IMR-90 (cell line): ENCODE measurements at regions not wholly inside any gene's neighbourhood (a gene's known extent, or its start where the extent isn't known, plus 50 kb on each side); places are given as distances from the start of the nearest gene placed in this dataset.

Experiments
- ATAC-seq: fragments of 200-7000 bp; cut with Tn5 transposase; 2 replicates; pipeline ENCODE4 v1.9.1; 2020; ENCODE audit warnings: low read depth, mild to moderate bottlenecking, moderate library complexity
- BruUV-seq: library from RNA; stranded (reverse); fragments of 400-500 nt; replicated peaks from 2 replicates; lab custom pipeline; 2021; lab: Mats Ljungman, UMichigan
- CTCF ChIA-PET: fragments of 300-600 bp; formaldehyde crosslinking; extraction: SDS; loops from one replicate; lab custom pipeline; 2021; ENCODE audit warnings: antibody characterized with exemption; lab: Yijun Ruan, JAX
- POLR2A ChIA-PET: fragments of 300-600 bp; sonication (Branson Sonifier 250); formaldehyde crosslinking; loops from one replicate; lab custom pipeline; 2022; ENCODE audit warnings: antibody characterized with exemption; ENCODE audit not compliant: unreplicated experiment; lab: Charles Lee
- DNase-seq: peaks from one replicate; pipeline ENCODE4 v3.0.0; 2013
- H2AFZ ChIP-seq: replicated peaks from 2 replicates; pipeline ENCODE3; 2013; ENCODE audit warnings: low read length, mild to moderate bottlenecking; ENCODE audit not compliant: poor library complexity
- H2AK5ac ChIP-seq: 2 replicates; pipeline ENCODE4 v1.6.1; 2013; ENCODE audit warnings: low read depth, low read length, inconsistent platforms
- H2AK9ac ChIP-seq: replicated peaks from 2 replicates; pipeline ENCODE3; 2013; ENCODE audit warnings: mild to moderate bottlenecking, low read depth, low read length, moderate library complexity; ENCODE audit not compliant: poor library complexity
- H2BK120ac ChIP-seq: 2 replicates; pipeline ENCODE4 v1.6.1; 2013; ENCODE audit warnings: low read depth, low read length, inconsistent platforms
- H2BK15ac ChIP-seq: 3 replicates; pipeline ENCODE4 v1.6.1; 2013; ENCODE audit warnings: low read depth, low read length, inconsistent platforms
- H2BK20ac ChIP-seq: 2 replicates; pipeline ENCODE4 v1.6.1; 2013; ENCODE audit warnings: low read depth, mild to moderate bottlenecking, inconsistent platforms, low read length, moderate library complexity
- H2BK5ac ChIP-seq: 2 replicates; pipeline ENCODE4 v1.6.1; 2013; ENCODE audit warnings: mild to moderate bottlenecking, low read depth, low read length, inconsistent platforms; ENCODE audit not compliant: poor library complexity, severe bottlenecking
- H3K14ac ChIP-seq: replicated peaks from 2 replicates; pipeline ENCODE4 v1.6.1; 2013; ENCODE audit warnings: low read depth, low read length, inconsistent platforms
- H3K18ac ChIP-seq: 2 replicates; pipeline ENCODE4 v1.6.1; 2013; ENCODE audit warnings: low read depth, low read length, control low read depth
- H3K23ac ChIP-seq: 2 replicates; pipeline ENCODE4 v1.6.1; 2013; ENCODE audit warnings: low read depth, low read length, inconsistent platforms
- H3K27ac ChIP-seq: 2 replicates; pipeline ENCODE4 v1.5.1; 2013; ENCODE audit warnings: mild to moderate bottlenecking, control low read depth, low read length; ENCODE audit not compliant: insufficient read depth
- H3K27me3 ChIP-seq: 2 replicates; pipeline ENCODE4 v1.6.1; 2013; ENCODE audit warnings: low read length; ENCODE audit not compliant: control insufficient read depth, insufficient read depth
- H3K36me3 ChIP-seq: 2 replicates; pipeline ENCODE4 v1.6.1; 2013; ENCODE audit warnings: low read length, mixed read lengths; ENCODE audit not compliant: control insufficient read depth, insufficient read depth
- H3K4ac ChIP-seq: 2 replicates; pipeline ENCODE4 v1.6.1; 2013; ENCODE audit warnings: low read depth, low read length, inconsistent platforms
- H3K4me1 ChIP-seq: 2 replicates; pipeline ENCODE4 v1.6.1; 2013; ENCODE audit warnings: low read length, mixed read lengths; ENCODE audit not compliant: control insufficient read depth, insufficient read depth
- H3K4me2 ChIP-seq: 2 replicates; pipeline ENCODE4 v1.6.1; 2013; ENCODE audit warnings: low read depth, mild to moderate bottlenecking, control low read depth, low read length, moderate library complexity
- H3K4me3 ChIP-seq: 2 replicates; pipeline ENCODE4 v1.5.1; 2013; ENCODE audit warnings: low read depth, mild to moderate bottlenecking, control low read depth, low read length, moderate library complexity; ENCODE audit not compliant: insufficient read depth
- H3K56ac ChIP-seq: 2 replicates; pipeline ENCODE4 v1.6.1; 2013; ENCODE audit warnings: low read length, inconsistent platforms; ENCODE audit not compliant: insufficient read depth; ENCODE audit errors: extremely low read depth
- H3K79me1 ChIP-seq, 2 experiments: 2 replicates each; pipeline ENCODE4 v1.6.1; 2013; ENCODE audit warnings: low read length in 2 of 2, inconsistent platforms in 1 of 2, low read depth in 1 of 2
- H3K9ac ChIP-seq: 2 replicates; pipeline ENCODE4 v1.6.1; 2013; ENCODE audit warnings: low read depth, low read length, control low read depth
- H3K9me1 ChIP-seq: 2 replicates; pipeline ENCODE4 v1.6.1; 2013; ENCODE audit warnings: low read length, inconsistent platforms; ENCODE audit not compliant: insufficient read depth
- H3K9me3 ChIP-seq: 2 replicates; pipeline ENCODE4 v1.6.1; 2013; ENCODE audit warnings: low read length; ENCODE audit not compliant: control insufficient read depth, insufficient read depth
- H4K20me1 ChIP-seq: 2 replicates; pipeline ENCODE4 v1.6.1; 2013; ENCODE audit warnings: low read length, inconsistent platforms; ENCODE audit not compliant: insufficient read depth
- H4K5ac ChIP-seq: 2 replicates; pipeline ENCODE4 v1.6.1; 2013; ENCODE audit warnings: mild to moderate bottlenecking, low read depth, low read length, control low read depth
- H4K8ac ChIP-seq, 2 experiments: 2 replicates each; pipeline ENCODE4 v1.6.1; 2013; ENCODE audit warnings: low read depth in 2 of 2, low read length in 2 of 2, control low read depth in 1 of 2, inconsistent platforms in 1 of 2
- H4K91ac ChIP-seq: 2 replicates; pipeline ENCODE4 v1.6.1; 2013; ENCODE audit warnings: low read depth, low read length, inconsistent platforms; ENCODE audit not compliant: insufficient read depth
- BHLHE40 ChIP-seq: fragments of 150-350 bp; IDR thresholded peaks from 2 replicates; pipeline ENCODE4 v1.6.1; 2016; ENCODE audit warnings: mild to moderate bottlenecking, low read depth, low read length
- CEBPB ChIP-seq: IDR thresholded peaks from 2 replicates; pipeline ENCODE4 v1.6.1; 2012; ENCODE audit warnings: low read depth, low read length, improper control_type of control experiment
- ELK1 ChIP-seq: fragments of 150-350 bp; IDR thresholded peaks from 2 replicates; pipeline ENCODE4 v1.6.1; 2016; ENCODE audit warnings: low read depth, mild to moderate bottlenecking, low read length, moderate library complexity, borderline replicate concordance
- MAFK ChIP-seq: IDR thresholded peaks from 2 replicates; pipeline ENCODE4 v1.6.1; 2012; ENCODE audit warnings: low read depth, low read length, improper control_type of control experiment
- MAZ ChIP-seq: IDR thresholded peaks from 2 replicates; pipeline ENCODE4 v1.6.1; 2012; ENCODE audit warnings: low read depth, mild to moderate bottlenecking, low read length, improper control_type of control experiment, moderate library complexity, borderline replicate concordance
- NFE2L2 ChIP-seq: fragments of 150-350 bp; IDR thresholded peaks from 2 replicates; pipeline ENCODE4 v1.6.1; 2016; ENCODE audit warnings: low read depth, mild to moderate bottlenecking, low read length
- RFX5 ChIP-seq: IDR thresholded peaks from 2 replicates; pipeline ENCODE4 v1.8.0; 2012; ENCODE audit warnings: low read depth, mild to moderate bottlenecking, low read length, moderate library complexity
- USF2 ChIP-seq: fragments of 150-350 bp; IDR thresholded peaks from 2 replicates; pipeline ENCODE4 v1.6.1; 2017; ENCODE audit warnings: mild to moderate bottlenecking, antibody characterized with exemption, low read length, low read depth
- WGBS, 2 experiments: methylation state at CpG; one replicate each; pipeline versions ENCODE4 v1.1.5 to v1.1.7; 2013; ENCODE audit warnings: missing lambda C conversion rate in 2 of 2; ENCODE audit not compliant: insufficient read length in 1 of 2; ENCODE audit errors: extremely low coverage in 2 of 2; 5-methylcytosine and 5-hydroxymethylcytosine counted together
- dilution Hi-C: fragments of 300-500 bp; cut with HindIII; formaldehyde crosslinking; loops from one replicate; pipeline ENCODE4 v1.14.3; 2018; ENCODE audit warnings: low sequenced_read_pairs; ENCODE audit not compliant: unreplicated experiment
- in situ Hi-C: fragments of 300-500 bp; cut with MboI; formaldehyde crosslinking; loops from 3 replicates; pipeline ENCODE4 v1.14.3; 2019; ENCODE audit warnings: low sequenced_read_pairs, inconsistent platforms, mixed read lengths
- intact Hi-C: fragments of 100-400 bp; cut with micrococcal nuclease; formaldehyde crosslinking; loops from 2 replicates; pipeline ENCODE4 v1.10.0; 2022

GRCh38 chr5:118435131-118435530 lies 553.2 kb downstream of the DTWD2 start:
- Histone ChIP-seq H3K56ac (no peak overlapping the region), H4K20me1 (no peaks in the 10 kb centered on the region)

More at GRCh38 chr5:118435131-118435530, 553.2 kb downstream of the DTWD2 start:
- no peak for TF ChIP-seq BHLHE40
- no peak for TF ChIP-seq USF2
- TF ChIP-seq MAZ: no peak
- TF ChIP-seq CEBPB: no peak
- no peak for TF ChIP-seq NFE2L2
- TF ChIP-seq ELK1: no peak
- no peak for TF ChIP-seq RFX5
- TF ChIP-seq MAFK: no peak
- no peak overlapping the region for H2AK5ac ChIP-seq
- BruUV-seq: no TSS peak
- ChIA-PET POLR2A (no interaction called here), CTCF (no interaction called here)
- no peak overlapping the region for H2BK120ac ChIP-seq
- no peaks in the 10 kb centered on the region for H3K4me1 ChIP-seq
- H3K4me3 ChIP-seq: no peak overlapping the region
- ATAC-seq: no peak
- in situ Hi-C loops: no loop called here
- H3K4ac ChIP-seq: no peak overlapping the region
- no peak overlapping the region for H3K9ac ChIP-seq
- H3K23ac ChIP-seq: no peak overlapping the region
- intact Hi-C loops: no loop called here
- no peak overlapping the region for H2BK15ac ChIP-seq
- no peaks in the 10 kb centered on the region for H3K79me1 ChIP-seq
- no peaks in the 10 kb centered on the region for H3K36me3 ChIP-seq
- no peak overlapping the region for H3K14ac ChIP-seq
- no peak overlapping the region for H2AK9ac ChIP-seq
- no peak overlapping the region for H4K91ac ChIP-seq
- dilution Hi-C loops: no loop called here
- no peak overlapping the region for H3K18ac ChIP-seq
- no peak overlapping the region for H4K8ac ChIP-seq
- H2AFZ ChIP-seq: no peak overlapping the region
- H3K9me1 ChIP-seq: no peaks in the 10 kb centered on the region
- H3K9me3 ChIP-seq: no peaks in the 10 kb centered on the region
- H2BK5ac ChIP-seq: no peak overlapping the region
- H3K27ac ChIP-seq: no peak overlapping the region
- whole genome bisulfite sequencing, 2 experiments: no CpG with 5 or more reads among the region's 4 CpGs
- H3K27me3 ChIP-seq: no peaks in the 10 kb centered on the region
- no peak overlapping the region for H2BK20ac ChIP-seq
- no peak overlapping the region for H3K4me2 ChIP-seq
- H4K5ac ChIP-seq: no peak overlapping the region
- DNase-seq: no peak
